ENCODE measurements at regions not wholly inside any gene's neighbourhood (a gene's known extent, or its start where the extent isn't known, plus 50 kb on each side); places are given as distances from the start of the nearest gene placed in this dataset.

DNA sequence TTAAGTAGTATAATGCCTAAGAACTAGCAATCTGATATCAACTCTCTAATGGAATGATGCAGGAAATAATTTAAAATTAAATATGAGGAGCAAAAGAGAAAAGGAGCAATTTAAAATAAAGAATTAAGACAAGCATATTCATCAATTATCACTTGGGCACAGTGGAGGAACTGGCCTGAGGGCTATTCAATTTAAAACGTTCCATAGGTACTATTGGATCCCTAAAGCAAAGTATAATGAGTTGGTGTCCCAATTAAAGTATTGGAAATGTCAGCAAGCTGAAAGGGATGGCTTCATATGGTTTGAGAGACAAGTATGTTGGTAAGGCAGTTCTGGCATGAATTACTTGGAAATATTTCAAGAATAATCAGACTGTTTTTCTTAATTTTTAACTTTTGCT is 2064.1 kb upstream of the TENM3 start:
- no peak for TF ChIP-seq JUND (IDR thresholded peaks at IDR 0.05)
- TF ChIP-seq, protein P1, sequence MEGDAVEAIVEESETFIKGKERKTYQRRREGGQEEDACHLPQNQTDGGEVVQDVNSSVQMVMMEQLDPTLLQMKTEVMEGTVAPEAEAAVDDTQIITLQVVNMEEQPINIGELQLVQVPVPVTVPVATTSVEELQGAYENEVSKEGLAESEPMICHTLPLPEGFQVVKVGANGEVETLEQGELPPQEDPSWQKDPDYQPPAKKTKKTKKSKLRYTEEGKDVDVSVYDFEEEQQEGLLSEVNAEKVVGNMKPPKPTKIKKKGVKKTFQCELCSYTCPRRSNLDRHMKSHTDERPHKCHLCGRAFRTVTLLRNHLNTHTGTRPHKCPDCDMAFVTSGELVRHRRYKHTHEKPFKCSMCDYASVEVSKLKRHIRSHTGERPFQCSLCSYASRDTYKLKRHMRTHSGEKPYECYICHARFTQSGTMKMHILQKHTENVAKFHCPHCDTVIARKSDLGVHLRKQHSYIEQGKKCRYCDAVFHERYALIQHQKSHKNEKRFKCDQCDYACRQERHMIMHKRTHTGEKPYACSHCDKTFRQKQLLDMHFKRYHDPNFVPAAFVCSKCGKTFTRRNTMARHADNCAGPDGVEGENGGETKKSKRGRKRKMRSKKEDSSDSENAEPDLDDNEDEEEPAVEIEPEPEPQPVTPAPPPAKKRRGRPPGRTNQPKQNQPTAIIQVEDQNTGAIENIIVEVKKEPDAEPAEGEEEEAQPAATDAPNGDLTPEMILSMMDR (IDR thresholded peaks at IDR 0.05 in 2 of 3, conservative IDR thresholded peaks at IDR 0.05 in 1 of 3; ENCODE audit: borderline replicate concordance in 1 of 3, insufficient read depth in 1 of 3, low read depth in 2 of 3, low read length in 2 of 3) = no peak

Measured in HCT116 (cell line).